KMS-11 (cell line): ENCODE measurements at regions not wholly inside any gene's neighbourhood (a gene's known extent, or its start where the extent isn't known, plus 50 kb on each side); places are given as distances from the start of the nearest gene placed in this dataset.

Source experiments
- H2AFZ ChIP-seq: fragments of 200-600 bp; sonication (generic); 2 replicates; pipeline ENCODE4 v1.6.1; 2016; ENCODE audit warnings: antibody characterized with exemption, mixed run types, low read depth
- H3K27ac ChIP-seq: fragments of 200-600 bp; sonication (generic); 2 replicates; pipeline ENCODE4 v1.6.1; 2016; ENCODE audit warnings: mild to moderate bottlenecking, mixed run types
- H3K27me3 ChIP-seq: fragments of 200-600 bp; sonication (generic); 2 replicates; pipeline ENCODE4 v1.6.1; 2017; ENCODE audit warnings: mild to moderate bottlenecking, low read depth, mixed run types, moderate library complexity; ENCODE audit not compliant: insufficient read depth
- H3K36me3 ChIP-seq: fragments of 200-600 bp; sonication (generic); 2 replicates; pipeline ENCODE4 v1.6.1; 2017; ENCODE audit warnings: mild to moderate bottlenecking, mixed run types; ENCODE audit not compliant: insufficient read depth
- H3K4me1 ChIP-seq: fragments of 200-600 bp; sonication (generic); 2 replicates; pipeline ENCODE4 v1.6.1; 2016; ENCODE audit warnings: mild to moderate bottlenecking, low read depth, mixed run types; ENCODE audit not compliant: poor library complexity, severe bottlenecking
- H3K4me2 ChIP-seq: fragments of 200-600 bp; sonication (generic); 2 replicates; pipeline ENCODE4 v1.7.0; 2016; ENCODE audit warnings: mild to moderate bottlenecking, mixed run types
- H3K4me3 ChIP-seq: fragments of 200-600 bp; sonication (generic); IDR thresholded peaks from 2 replicates; pipeline ENCODE4 v1.6.1; 2017; ENCODE audit warnings: low read depth, low read length, mixed read lengths; ENCODE audit not compliant: insufficient read depth
- H3K79me2 ChIP-seq: fragments of 200-600 bp; sonication (generic); 2 replicates; pipeline ENCODE4 v1.6.1; 2016; ENCODE audit warnings: low read depth, mixed run types; ENCODE audit not compliant: insufficient read depth
- H3K9ac ChIP-seq: fragments of 200-600 bp; sonication (generic); 2 replicates; pipeline ENCODE4 v1.6.1; 2016; ENCODE audit warnings: mild to moderate bottlenecking, mixed run types
- H4K20me1 ChIP-seq: fragments of 200-600 bp; sonication (generic); 2 replicates; pipeline ENCODE4 v1.6.1; 2016; ENCODE audit warnings: mild to moderate bottlenecking, mixed run types; ENCODE audit not compliant: insufficient read depth
- TF ChIP-seq, protein P1 (sequence below): fragments of 200-600 bp; sonication (generic); conservative IDR thresholded peaks from 2 replicates; pipeline ENCODE4 v1.6.1; 2017; ENCODE audit warnings: low read depth, mild to moderate bottlenecking, antibody characterized with exemption, low read length, moderate library complexity, mixed read lengths

DNA sequence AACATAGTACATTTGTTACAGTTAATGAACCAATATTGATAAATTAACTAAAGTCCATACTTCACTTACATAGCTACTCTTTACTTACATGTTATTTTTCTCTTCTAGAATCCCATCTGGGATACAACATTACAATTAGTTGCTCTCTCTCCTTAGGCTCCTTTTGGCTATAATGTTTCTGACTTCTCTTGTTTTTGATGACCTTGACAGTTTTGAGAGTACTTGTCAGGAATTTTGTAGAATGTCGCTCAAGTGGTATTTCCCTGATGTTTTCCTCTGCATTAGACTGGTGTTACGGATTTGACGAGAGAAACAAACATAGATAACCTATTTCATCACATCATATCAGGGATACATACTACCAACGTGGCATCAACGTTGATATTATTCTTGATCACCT lies 925.4 kb upstream of the TMPRSS15 start:
- Histone ChIP-seq H4K20me1 (no peaks in the 10 kb centered on the region), H3K79me2 (no peaks in the 10 kb centered on the region), H3K4me1 (no peaks in the 10 kb centered on the region), H2AFZ (no peak overlapping the region), H3K27me3 (no peaks in the 10 kb centered on the region), H3K4me3 (no peak overlapping the region), H3K27ac (no peak overlapping the region), H3K4me2 (no peak overlapping the region), H3K36me3 (no peaks in the 10 kb centered on the region), H3K9ac (no peak overlapping the region)
- TF ChIP-seq, protein P1, sequence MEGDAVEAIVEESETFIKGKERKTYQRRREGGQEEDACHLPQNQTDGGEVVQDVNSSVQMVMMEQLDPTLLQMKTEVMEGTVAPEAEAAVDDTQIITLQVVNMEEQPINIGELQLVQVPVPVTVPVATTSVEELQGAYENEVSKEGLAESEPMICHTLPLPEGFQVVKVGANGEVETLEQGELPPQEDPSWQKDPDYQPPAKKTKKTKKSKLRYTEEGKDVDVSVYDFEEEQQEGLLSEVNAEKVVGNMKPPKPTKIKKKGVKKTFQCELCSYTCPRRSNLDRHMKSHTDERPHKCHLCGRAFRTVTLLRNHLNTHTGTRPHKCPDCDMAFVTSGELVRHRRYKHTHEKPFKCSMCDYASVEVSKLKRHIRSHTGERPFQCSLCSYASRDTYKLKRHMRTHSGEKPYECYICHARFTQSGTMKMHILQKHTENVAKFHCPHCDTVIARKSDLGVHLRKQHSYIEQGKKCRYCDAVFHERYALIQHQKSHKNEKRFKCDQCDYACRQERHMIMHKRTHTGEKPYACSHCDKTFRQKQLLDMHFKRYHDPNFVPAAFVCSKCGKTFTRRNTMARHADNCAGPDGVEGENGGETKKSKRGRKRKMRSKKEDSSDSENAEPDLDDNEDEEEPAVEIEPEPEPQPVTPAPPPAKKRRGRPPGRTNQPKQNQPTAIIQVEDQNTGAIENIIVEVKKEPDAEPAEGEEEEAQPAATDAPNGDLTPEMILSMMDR = no peak

DNA sequence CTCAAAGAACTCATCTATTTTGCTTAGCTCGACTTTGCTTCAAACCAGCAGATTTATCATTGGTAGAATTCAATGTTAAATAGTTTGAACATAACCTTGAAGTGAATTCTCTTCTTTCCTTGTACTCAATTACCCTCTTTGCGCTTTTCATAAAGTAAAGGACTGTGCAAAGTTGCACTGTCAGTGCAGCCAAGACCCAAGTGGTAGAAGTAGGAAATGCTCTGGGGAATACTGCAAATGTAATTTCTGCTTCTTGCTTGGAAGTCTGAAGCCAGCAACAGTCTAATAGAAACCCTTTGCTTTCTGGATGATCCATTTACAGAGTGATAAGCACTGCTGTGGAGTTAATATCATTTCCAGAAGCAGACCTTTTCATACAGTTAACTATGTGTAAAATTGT lies 936.7 kb upstream of the TMPRSS15 start:
- H3K27me3 ChIP-seq = no peaks in the 10 kb centered on the region
- no peak overlapping the region for H3K9ac ChIP-seq
- TF ChIP-seq, protein P1 = no peak
- no peak overlapping the region for H3K4me3 ChIP-seq
- H2AFZ ChIP-seq = no peak overlapping the region
- H3K27ac ChIP-seq = no peak overlapping the region
- no peaks in the 10 kb centered on the region for H4K20me1 ChIP-seq
- no peak overlapping the region for H3K4me2 ChIP-seq
- H3K4me1 ChIP-seq = peaks cover 17% of the 10 kb centered on the region
- H3K79me2 ChIP-seq = no peaks in the 10 kb centered on the region
- H3K36me3 ChIP-seq = no peaks in the 10 kb centered on the region

DNA sequence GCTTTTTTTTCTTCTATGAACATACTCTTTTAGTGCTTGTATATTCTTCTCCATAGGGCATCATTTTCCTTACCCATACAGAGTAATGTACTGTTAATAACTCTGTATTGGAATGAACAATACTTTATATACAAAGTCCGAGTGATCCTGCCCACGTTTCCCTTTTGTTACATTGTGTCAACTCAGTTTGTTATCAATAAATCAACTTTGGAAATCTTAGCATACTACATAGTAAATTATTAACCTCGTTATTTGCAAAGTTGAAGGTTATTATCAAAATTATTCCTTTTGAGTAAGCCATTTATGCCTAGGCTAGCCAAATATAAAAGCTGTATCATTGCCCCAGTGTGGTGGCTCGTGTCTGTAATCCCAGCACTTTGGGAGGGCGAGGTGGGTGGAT lies 937.4 kb upstream of the TMPRSS15 start:
- Histone ChIP-seq H3K4me2 (no peak overlapping the region), H3K27ac (no peak overlapping the region), H3K36me3 (no peaks in the 10 kb centered on the region), H3K27me3 (no peaks in the 10 kb centered on the region), H3K4me3 (no peak overlapping the region), H4K20me1 (no peaks in the 10 kb centered on the region), H2AFZ (no peak overlapping the region), H3K79me2 (no peaks in the 10 kb centered on the region), H3K4me1 (peaks cover 17% of the 10 kb centered on the region), H3K9ac (no peak overlapping the region)
- TF ChIP-seq, protein P1 = no peak

DNA sequence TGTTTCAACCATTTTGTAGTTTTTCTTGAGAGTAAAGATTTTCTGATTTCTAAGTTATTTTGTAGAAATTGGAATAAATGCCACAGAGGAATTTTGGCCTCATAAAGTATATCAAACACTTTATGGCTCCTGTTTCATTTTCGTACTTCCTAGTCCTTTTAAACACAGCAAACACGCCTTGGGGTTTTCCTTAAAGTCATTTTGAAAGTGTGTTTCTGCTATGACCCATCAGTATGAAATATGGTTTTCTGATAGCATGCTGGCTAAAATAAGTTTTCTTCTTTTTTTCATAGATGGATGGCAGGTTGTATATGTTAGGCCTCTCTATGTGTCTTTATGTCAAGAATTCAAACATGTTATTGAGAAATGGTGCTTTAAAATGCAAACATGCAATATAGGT lies 940.1 kb upstream of the TMPRSS15 start:
- H2AFZ ChIP-seq = no peak overlapping the region
- H3K4me2 ChIP-seq = peak overlapping the region; percentile 8
- TF ChIP-seq, protein P1 = no peak
- H3K4me1 ChIP-seq = peaks cover 17% of the 10 kb centered on the region
- H4K20me1 ChIP-seq = no peaks in the 10 kb centered on the region
- no peaks in the 10 kb centered on the region for H3K79me2 ChIP-seq
- H3K4me3 ChIP-seq = no peak overlapping the region
- H3K36me3 ChIP-seq = no peaks in the 10 kb centered on the region
- 0 out of 2 replicates have a peak overlapping the region, but pooled peaks have one; percentile 16 for H3K27ac ChIP-seq
- H3K9ac ChIP-seq = no peak overlapping the region
- no peaks in the 10 kb centered on the region for H3K27me3 ChIP-seq
